GM21381 (cell line): ENCODE measurements at regions not wholly inside any gene's neighbourhood (a gene's known extent, or its start where the extent isn't known, plus 50 kb on each side); places are given as distances from the start of the nearest gene placed in this dataset.
"Not testable (repeated sequence)": the region's sequence is repeated elsewhere in the genome, so short reads cannot be mapped to it uniquely, and the experiment has no call there.

ENCODE experiments used
- ATAC-seq: cut with Tn5 transposase; IDR thresholded peaks from one replicate; pipeline ENCODE4 v1.9.1; 2021; ENCODE audit warnings: mild to moderate bottlenecking, moderate library complexity; ENCODE audit not compliant: unreplicated experiment

DNA sequence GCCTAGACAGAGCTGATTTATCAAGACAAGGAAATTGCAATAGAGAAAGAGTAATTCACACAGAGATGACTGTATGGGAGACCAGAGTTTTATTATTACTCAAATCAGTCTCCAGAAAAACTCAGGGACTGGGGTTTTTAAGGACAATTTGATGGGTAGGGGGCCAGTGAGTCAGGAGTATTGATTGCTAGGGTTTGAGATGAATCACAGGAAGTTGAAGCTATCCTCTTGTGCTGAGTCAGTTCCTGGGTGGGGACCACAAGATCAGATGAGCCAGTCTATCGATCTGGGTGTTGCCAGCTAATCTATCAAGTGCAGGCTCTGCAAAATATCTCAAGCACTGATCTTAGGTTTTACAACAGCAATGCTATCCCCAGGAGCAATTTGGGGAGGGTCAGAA lies 87.4 kb upstream of the TGIF2LY start:
- not testable (repeated sequence) for ATAC-seq

DNA sequence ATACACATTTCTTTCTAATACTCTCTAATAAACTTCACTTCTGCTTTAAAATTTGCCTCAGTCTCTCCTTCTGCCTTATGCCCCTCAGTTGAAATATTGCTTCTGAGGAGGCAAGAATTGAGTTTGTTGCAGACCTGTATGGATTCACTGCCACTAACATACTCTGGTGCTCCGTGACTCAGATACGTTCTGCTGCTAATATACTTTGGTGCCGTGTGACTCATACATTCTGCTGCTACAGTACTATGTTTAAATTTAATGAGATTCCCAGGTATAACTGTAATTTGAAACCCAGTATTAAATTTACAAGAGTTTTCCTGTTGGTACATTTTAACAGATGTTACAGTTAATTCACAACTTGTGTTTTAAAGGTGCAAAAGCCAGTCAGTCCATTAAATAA lies 84.3 kb upstream of the TGIF2LY start:
- not testable (repeated sequence) for ATAC-seq

DNA sequence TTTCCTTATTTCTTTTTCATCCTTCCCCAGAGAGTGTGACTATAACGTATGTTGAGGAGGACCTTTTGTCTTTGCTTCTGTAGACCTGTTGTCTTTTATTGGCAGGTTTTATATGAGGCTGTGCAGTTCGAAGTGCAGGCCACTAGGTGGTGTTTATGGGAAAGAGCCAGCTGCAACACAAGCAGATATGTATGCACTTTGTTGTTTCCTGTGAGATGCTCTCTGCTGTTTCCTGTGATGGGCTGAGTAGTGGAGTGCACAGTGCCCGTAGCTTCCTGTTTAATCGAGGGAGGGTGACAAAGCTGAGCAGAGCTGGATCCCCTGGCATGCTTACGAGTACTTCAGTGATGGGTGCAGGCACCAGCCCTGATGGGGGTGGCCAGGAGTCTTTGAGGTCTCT lies 51.8 kb upstream of the TGIF2LY start:
- ATAC-seq: peak; percentile 86
